Neuronal stem cell (in vitro differentiated cells): ENCODE measurements at regions not wholly inside any gene's neighbourhood (a gene's known extent, or its start where the extent isn't known, plus 50 kb on each side); places are given as distances from the start of the nearest gene placed in this dataset.

Experiments used
- DNase-seq: peaks from one replicate; pipeline ENCODE4 v3.0.0-alpha.2; 2013; ENCODE audit warnings: low spot score
- H2AFZ ChIP-seq: one replicate; pipeline ENCODE4 v1.6.1; 2013; ENCODE audit warnings: mild to moderate bottlenecking, low read length, inconsistent platforms
- H2AK5ac ChIP-seq: 2 replicates; pipeline ENCODE4 v1.6.1; 2013; ENCODE audit warnings: low read depth, mild to moderate bottlenecking, inconsistent platforms, low read length, moderate library complexity, mixed read lengths
- H2BK120ac ChIP-seq: 2 replicates; pipeline ENCODE4 v1.6.1; 2013; ENCODE audit warnings: low read depth, mild to moderate bottlenecking, inconsistent platforms, low read length, moderate library complexity, mixed read lengths
- H2BK12ac ChIP-seq: one replicate; pipeline ENCODE4 v1.6.1; 2013; ENCODE audit warnings: low read length, inconsistent platforms
- H2BK15ac ChIP-seq: 2 replicates; pipeline ENCODE4 v1.6.1; 2013; ENCODE audit warnings: mild to moderate bottlenecking, low read length, inconsistent platforms, mixed read lengths
- H2BK5ac ChIP-seq: one replicate; pipeline ENCODE4 v1.6.1; 2013; ENCODE audit warnings: inconsistent platforms, mild to moderate bottlenecking, low read length, moderate library complexity
- H3K14ac ChIP-seq: one replicate; pipeline ENCODE4 v1.6.1; 2013; ENCODE audit warnings: low read length, inconsistent platforms
- H3K18ac ChIP-seq: 2 replicates; pipeline ENCODE4 v1.6.1; 2013; ENCODE audit warnings: low read length, inconsistent platforms
- H3K23ac ChIP-seq: 2 replicates; pipeline ENCODE4 v1.6.1; 2013; ENCODE audit warnings: low read depth, mild to moderate bottlenecking, mixed read lengths, low read length, inconsistent platforms; ENCODE audit not compliant: poor library complexity
- H3K27ac ChIP-seq: replicated peaks from 3 replicates; pipeline ENCODE4 v1.5.1; 2013; ENCODE audit warnings: low read length, inconsistent platforms
- H3K27me3 ChIP-seq, 3 experiments: 2 replicates each; pipeline ENCODE4 v1.6.1; 2013; ENCODE audit warnings: low read length in 3 of 3, mild to moderate bottlenecking in 2 of 3, inconsistent platforms in 1 of 3, low read depth in 1 of 3, mixed read lengths in 1 of 3, moderate library complexity in 1 of 3; ENCODE audit not compliant: control insufficient read depth in 3 of 3, insufficient read depth in 3 of 3
- H3K36me3 ChIP-seq, 2 donors: replicated peaks in 1 of 2; 2 replicates each; pipeline ENCODE4 v1.6.1; 2013; ENCODE audit warnings: low read length in 2 of 2; ENCODE audit not compliant: control insufficient read depth in 2 of 2, insufficient read depth in 2 of 2
- H3K4ac ChIP-seq: 2 replicates; pipeline ENCODE4 v1.6.1; 2013; ENCODE audit warnings: inconsistent platforms, mild to moderate bottlenecking, low read length, moderate library complexity
- H3K4me1 ChIP-seq, 2 donors: 1 replicate in 1 of 2; 2 replicates in 1 of 2; pipeline ENCODE4 v1.6.1; 2013; ENCODE audit warnings: low read length in 2 of 2, low read depth in 1 of 2; ENCODE audit not compliant: control insufficient read depth in 2 of 2, insufficient read depth in 1 of 2
- H3K4me2 ChIP-seq: one replicate; pipeline ENCODE4 v1.6.1; 2013; ENCODE audit warnings: mild to moderate bottlenecking, low read length, inconsistent platforms; ENCODE audit not compliant: insufficient read depth, poor library complexity, severe bottlenecking
- H3K4me3 ChIP-seq, 2 donors: 2 replicates each; pipeline ENCODE4 v1.5.1; 2013; ENCODE audit warnings: low read length in 2 of 2, mild to moderate bottlenecking in 2 of 2, inconsistent platforms in 1 of 2, moderate library complexity in 1 of 2
- H3K79me1 ChIP-seq: one replicate; pipeline ENCODE4 v1.6.1; 2013; ENCODE audit warnings: low read depth, mild to moderate bottlenecking, inconsistent platforms, low read length, moderate library complexity
- H3K9ac ChIP-seq: one replicate; pipeline ENCODE4 v1.6.1; 2013; ENCODE audit warnings: mild to moderate bottlenecking, low read depth, low read length, inconsistent platforms; ENCODE audit not compliant: poor library complexity
- H3K9me3 ChIP-seq, 2 donors: replicated peaks in 1 of 2; 2 replicates each; pipeline versions ENCODE3 to v1.6.1; 2013; ENCODE audit warnings: low read length in 2 of 2, mild to moderate bottlenecking in 2 of 2, inconsistent platforms in 1 of 2, low read depth in 1 of 2, mixed read lengths in 1 of 2, moderate library complexity in 1 of 2; ENCODE audit not compliant: control insufficient read depth in 2 of 2, insufficient read depth in 1 of 2
- H4K8ac ChIP-seq: one replicate; pipeline ENCODE4 v1.6.1; 2013; ENCODE audit warnings: low read depth, mild to moderate bottlenecking, inconsistent platforms, low read length, moderate library complexity
- H4K91ac ChIP-seq: one replicate; pipeline ENCODE4 v1.6.1; 2013; ENCODE audit warnings: low read length, low read depth, mild to moderate bottlenecking, inconsistent platforms; ENCODE audit not compliant: poor library complexity
- WGBS, 2 donors: extraction: QIAGEN DNeasy Blood & Tissue Kit; methylation state at CpG; one replicate each; pipeline ENCODE4 v1.1.7; 2013; ENCODE audit warnings: missing lambda C conversion rate in 2 of 2, mixed read lengths in 1 of 2; ENCODE audit not compliant: insufficient read length in 2 of 2, insufficient replicate concordance in 1 of 2; ENCODE audit errors: extremely low coverage in 2 of 2; 5-methylcytosine and 5-hydroxymethylcytosine counted together

DNA sequence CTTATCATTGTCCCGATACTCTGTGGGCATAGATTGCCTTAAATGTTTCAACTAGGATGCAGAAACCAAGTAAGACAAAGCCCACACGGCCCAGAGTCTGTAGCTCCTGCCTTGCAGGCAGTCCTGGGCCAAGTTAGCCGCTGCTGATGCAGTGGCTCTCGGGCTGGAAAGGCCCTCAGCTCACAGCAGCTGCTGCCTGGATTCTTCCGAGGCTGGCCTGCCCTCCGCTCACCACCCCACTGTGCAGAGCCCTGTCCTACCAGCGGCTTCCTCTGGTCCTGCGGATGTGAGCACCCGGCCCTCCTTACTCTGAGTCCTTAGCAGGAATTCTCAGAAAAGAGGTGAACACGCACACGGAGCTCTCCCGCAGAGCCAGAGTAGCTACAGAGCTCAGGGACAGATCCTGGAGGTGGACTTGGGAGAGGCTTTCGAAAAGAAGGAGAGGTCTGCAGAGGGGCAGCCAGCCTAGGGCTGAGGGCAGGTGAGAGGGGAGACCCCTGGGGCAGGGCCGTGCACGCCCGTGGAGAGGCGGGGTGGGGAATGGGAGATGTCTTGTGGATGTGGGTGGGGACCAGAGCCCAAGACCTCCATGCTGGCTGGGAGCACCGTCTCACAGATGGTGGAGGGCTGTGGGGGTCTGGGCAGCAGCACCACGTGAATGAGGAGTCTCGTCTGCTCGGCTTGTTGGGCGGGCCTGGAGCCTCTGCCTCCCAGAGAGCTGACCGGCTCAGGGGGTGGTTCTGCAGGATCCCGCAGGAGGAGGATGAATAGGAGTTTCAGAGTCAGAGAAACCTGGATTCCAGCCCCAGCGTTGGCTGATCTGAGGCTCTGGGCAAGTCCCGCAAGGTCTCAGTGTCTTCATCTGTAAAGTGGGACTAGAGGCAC lies 117.4 kb upstream of the B3GAT1 start:
- no CpG with 5 or more reads among the region's 26 CpGs for WGBS, 2 donors
- no peak overlapping the region for H3K14ac ChIP-seq
- peaks cover 20 to 32% of the 10 kb centered on the region in 2 donors for H3K4me1 ChIP-seq
- no peak overlapping the region for H2AFZ ChIP-seq
- no peak overlapping the region for H3K27ac ChIP-seq
- H3K79me1 ChIP-seq, result no peaks in the 10 kb centered on the region
- no peak overlapping the region for H2BK5ac ChIP-seq
- no peaks in the 10 kb centered on the region for H3K9me3 ChIP-seq
- H2BK15ac ChIP-seq, result no peak overlapping the region
- no peak overlapping the region for H2AK5ac ChIP-seq
- no peak overlapping the region for H3K4me3 ChIP-seq
- peaks cover 0 to 24% (median 0%) of the 10 kb centered on the region in 3 experiments for H3K27me3 ChIP-seq
- H3K9ac ChIP-seq, result no peak overlapping the region
- no peak overlapping the region for H3K4me2 ChIP-seq
- H2BK12ac ChIP-seq, result no peak overlapping the region
- H3K18ac ChIP-seq, result peak overlapping the region; percentile 76
- no peak overlapping the region for H4K91ac ChIP-seq
- no peak for DNase-seq
- no peaks in the 10 kb centered on the region for H3K36me3 ChIP-seq
- H2BK120ac ChIP-seq, result no peak overlapping the region
- H3K23ac ChIP-seq, result no peak overlapping the region
- no peak overlapping the region for H4K8ac ChIP-seq
- no peak overlapping the region for H3K4ac ChIP-seq

DNA sequence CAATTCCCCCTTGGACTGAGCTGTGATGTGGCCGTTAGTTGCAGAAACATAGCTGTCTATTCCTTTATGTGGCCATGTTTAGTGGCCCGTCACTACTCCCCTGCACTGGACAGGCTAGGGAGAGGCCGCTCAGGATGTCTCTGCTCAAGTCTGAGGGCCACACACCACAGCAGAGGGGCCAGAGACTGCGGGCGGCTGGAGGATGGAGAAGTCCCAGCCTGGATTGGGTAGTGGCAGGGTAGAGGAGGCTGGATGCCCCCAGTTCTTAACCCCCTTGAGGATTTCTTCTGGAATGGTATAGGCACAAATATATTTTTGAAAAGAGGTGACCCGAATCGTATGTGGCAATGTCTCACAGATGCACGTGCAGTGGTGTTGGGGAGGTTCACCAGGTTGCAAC lies 116.4 kb upstream of the B3GAT1 start:
- no peak overlapping the region for H3K4me2 ChIP-seq
- peaks cover 0 to 25% (median 0%) of the 10 kb centered on the region in 3 experiments for H3K27me3 ChIP-seq
- H2BK120ac ChIP-seq, result no peak overlapping the region
- H3K9ac ChIP-seq, result no peak overlapping the region
- no peaks in the 10 kb centered on the region for H3K36me3 ChIP-seq
- no peak overlapping the region for H4K8ac ChIP-seq
- H4K91ac ChIP-seq, result no peak overlapping the region
- no peaks in the 10 kb centered on the region for H3K79me1 ChIP-seq
- DNase-seq, result no peak
- H3K18ac ChIP-seq, result no peak overlapping the region
- H3K9me3 ChIP-seq, result no peaks in the 10 kb centered on the region
- peaks cover 20 to 31% of the 10 kb centered on the region in 2 donors for H3K4me1 ChIP-seq
- H2AK5ac ChIP-seq, result no peak overlapping the region
- no peak overlapping the region for H2BK5ac ChIP-seq
- H2BK15ac ChIP-seq, result no peak overlapping the region
- no peak overlapping the region for H2BK12ac ChIP-seq
- no peak overlapping the region for H3K4ac ChIP-seq
- H3K4me3 ChIP-seq, result no peak overlapping the region
- no peak overlapping the region for H3K23ac ChIP-seq
- no peak overlapping the region for H3K27ac ChIP-seq
- H3K14ac ChIP-seq, result no peak overlapping the region
- no peak overlapping the region for H2AFZ ChIP-seq
- no CpG with 5 or more reads among the region's 8 CpGs for WGBS, 2 donors

DNA sequence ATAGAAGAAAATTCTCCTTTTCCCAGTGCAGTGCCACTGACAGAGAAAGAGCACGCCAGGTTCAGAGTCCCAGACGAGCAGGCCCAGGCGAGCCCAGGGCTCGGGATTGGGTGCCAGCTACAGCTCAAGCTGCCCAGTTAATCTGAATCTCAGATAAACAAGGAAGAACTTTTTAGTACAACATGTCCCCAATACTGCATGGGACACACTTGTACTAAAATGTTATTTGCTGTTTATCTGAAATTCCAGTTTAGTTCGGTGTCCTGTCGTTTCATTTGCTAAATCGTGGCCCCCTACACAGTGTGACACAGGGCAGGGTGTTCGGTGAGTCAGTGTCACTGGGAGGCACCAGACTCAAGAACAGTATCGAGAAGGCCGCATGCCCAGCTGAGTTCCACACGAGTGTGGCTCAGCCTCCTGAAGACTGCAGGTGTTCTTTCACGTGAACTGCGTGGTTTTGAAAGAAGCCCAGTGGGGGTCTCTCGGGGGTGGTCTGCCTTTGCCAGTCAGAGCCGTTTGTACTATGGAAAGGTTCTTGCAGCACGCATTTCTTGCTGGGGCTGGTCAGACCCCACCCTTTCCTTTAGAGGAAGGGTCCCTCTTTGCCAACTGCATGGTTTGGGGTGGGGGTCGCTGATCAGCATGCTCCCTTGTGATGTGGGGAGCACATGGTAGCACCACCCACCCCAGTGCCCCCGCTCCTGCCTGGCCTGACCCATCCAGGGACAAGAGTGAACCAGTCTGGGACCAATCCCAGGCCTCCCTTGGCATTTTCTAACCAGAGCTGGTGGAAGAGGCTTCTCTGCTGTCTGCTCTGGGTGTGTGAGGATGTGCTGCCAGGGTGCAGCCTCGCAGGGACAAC lies 115.6 kb upstream of the B3GAT1 start:
- no peak overlapping the region for H2BK120ac ChIP-seq
- H3K79me1 ChIP-seq, result no peaks in the 10 kb centered on the region
- H3K4me2 ChIP-seq, result no peak overlapping the region
- no peaks in the 10 kb centered on the region for H3K36me3 ChIP-seq
- peak overlapping the region; percentile 72 for H3K18ac ChIP-seq
- H3K4me3 ChIP-seq, result peak overlapping the region in 1 of 2 donors; percentile 18
- no CpG with 5 or more reads among the region's 19 CpGs for WGBS, 2 donors
- no peak for DNase-seq
- H2BK15ac ChIP-seq, result no peak overlapping the region
- H3K27ac ChIP-seq, result no peak overlapping the region
- H3K4ac ChIP-seq, result no peak overlapping the region
- peak overlapping the region; percentile 8 for H2AK5ac ChIP-seq
- H2BK5ac ChIP-seq, result no peak overlapping the region
- H3K9me3 ChIP-seq, result no peaks in the 10 kb centered on the region
- H3K23ac ChIP-seq, result peak overlapping the region; percentile 62
- H3K27me3 ChIP-seq, result peaks cover 0 to 25% (median 0%) of the 10 kb centered on the region in 3 experiments
- peaks cover 20 to 29% of the 10 kb centered on the region in 2 donors for H3K4me1 ChIP-seq
- H3K9ac ChIP-seq, result no peak overlapping the region
- no peak overlapping the region for H3K14ac ChIP-seq
- H4K91ac ChIP-seq, result no peak overlapping the region
- no peak overlapping the region for H2BK12ac ChIP-seq
- no peak overlapping the region for H4K8ac ChIP-seq
- H2AFZ ChIP-seq, result no peak overlapping the region
